B cell (primary cell): ENCODE measurements at regions not wholly inside any gene's neighbourhood (a gene's known extent, or its start where the extent isn't known, plus 50 kb on each side); places are given as distances from the start of the nearest gene placed in this dataset.

Source experiments
- EZH2 ChIP-seq: IDR thresholded peaks from 2 replicates; pipeline ENCODE4 v1.6.1; 2012; ENCODE audit warnings: borderline replicate concordance, low read depth, mild to moderate bottlenecking, moderate library complexity, low read length; ENCODE audit not compliant: insufficient read depth, poor library complexity, severe bottlenecking
- TF ChIP-seq, protein P1 (sequence below): fragments of 200-600 bp; IDR thresholded peaks from one replicate; pipeline ENCODE4 v1.8.0; 2022; ENCODE audit warnings: antibody characterized with exemption, mild to moderate bottlenecking

GRCh38 chr20:57881466-57882385 lies 171.9 kb upstream of the PMEPA1 start:
- TF ChIP-seq, protein P1, sequence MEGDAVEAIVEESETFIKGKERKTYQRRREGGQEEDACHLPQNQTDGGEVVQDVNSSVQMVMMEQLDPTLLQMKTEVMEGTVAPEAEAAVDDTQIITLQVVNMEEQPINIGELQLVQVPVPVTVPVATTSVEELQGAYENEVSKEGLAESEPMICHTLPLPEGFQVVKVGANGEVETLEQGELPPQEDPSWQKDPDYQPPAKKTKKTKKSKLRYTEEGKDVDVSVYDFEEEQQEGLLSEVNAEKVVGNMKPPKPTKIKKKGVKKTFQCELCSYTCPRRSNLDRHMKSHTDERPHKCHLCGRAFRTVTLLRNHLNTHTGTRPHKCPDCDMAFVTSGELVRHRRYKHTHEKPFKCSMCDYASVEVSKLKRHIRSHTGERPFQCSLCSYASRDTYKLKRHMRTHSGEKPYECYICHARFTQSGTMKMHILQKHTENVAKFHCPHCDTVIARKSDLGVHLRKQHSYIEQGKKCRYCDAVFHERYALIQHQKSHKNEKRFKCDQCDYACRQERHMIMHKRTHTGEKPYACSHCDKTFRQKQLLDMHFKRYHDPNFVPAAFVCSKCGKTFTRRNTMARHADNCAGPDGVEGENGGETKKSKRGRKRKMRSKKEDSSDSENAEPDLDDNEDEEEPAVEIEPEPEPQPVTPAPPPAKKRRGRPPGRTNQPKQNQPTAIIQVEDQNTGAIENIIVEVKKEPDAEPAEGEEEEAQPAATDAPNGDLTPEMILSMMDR: no peak
- TF ChIP-seq EZH2: no peak
